OCI-LY3 (cell line): ENCODE measurements at regions not wholly inside any gene's neighbourhood (a gene's known extent, or its start where the extent isn't known, plus 50 kb on each side); places are given as distances from the start of the nearest gene placed in this dataset.
"Not testable (repeated sequence)": the region's sequence is repeated elsewhere in the genome, so short reads cannot be mapped to it uniquely, and the experiment has no call there.

Experiments
- H2AFZ ChIP-seq: fragments of 200-600, 300-600 bp; shearing (Covaris generic); 2 replicates; pipeline ENCODE4 v1.6.0; 2014; ENCODE audit warnings: antibody characterized with exemption, low read depth, low read length
- H3K27ac ChIP-seq: fragments of 200-600, 300-600 bp; sonication (generic); 2 replicates; pipeline ENCODE4 v1.5.1; 2014; ENCODE audit warnings: mild to moderate bottlenecking, low read length, moderate library complexity, mixed read lengths
- H3K27me3 ChIP-seq: fragments of 200-600, 300-600 bp; sonication (generic); 2 replicates; pipeline ENCODE4 v1.6.1; 2014; ENCODE audit warnings: low read depth, low read length, mixed read lengths
- H3K36me3 ChIP-seq: fragments of 200-600, 300-600 bp; sonication (generic); replicated peaks from 2 replicates; pipeline ENCODE3; 2014; ENCODE audit warnings: low read depth, low read length, mixed read lengths
- H3K4me1 ChIP-seq: fragments of 300-600, 200-600 bp; sonication (generic); 2 replicates; pipeline ENCODE4 v1.6.1; 2014; ENCODE audit warnings: low read length, mixed read lengths
- H3K4me2 ChIP-seq: fragments of 200-600, 300-600 bp; sonication (generic); 2 replicates; pipeline ENCODE4 v1.6.1; 2014; ENCODE audit warnings: low read length, mixed read lengths
- H3K4me3 ChIP-seq: fragments of 300-600, 200-600 bp; sonication (generic); 2 replicates; pipeline ENCODE4 v1.5.1; 2014; ENCODE audit warnings: antibody characterized with exemption, mild to moderate bottlenecking, low read length, moderate library complexity
- H3K79me2 ChIP-seq: fragments of 300-600, 200-600 bp; shearing (Covaris generic); 2 replicates; pipeline ENCODE4 v1.6.1; 2014; ENCODE audit warnings: mild to moderate bottlenecking, low read length, mixed read lengths
- H3K9ac ChIP-seq: fragments of 300-600, 200-600 bp; shearing (Covaris generic); 2 replicates; pipeline ENCODE4 v1.6.0; 2014; ENCODE audit warnings: mild to moderate bottlenecking, low read length, moderate library complexity
- H3K9me3 ChIP-seq: fragments of 200-600, 300-600 bp; shearing (Covaris generic); 2 replicates; pipeline ENCODE4 v1.6.1; 2014; ENCODE audit warnings: low read length, mixed read lengths; ENCODE audit not compliant: insufficient read depth
- H4K20me1 ChIP-seq: fragments of 200-600, 300-600 bp; sonication (generic); 2 replicates; pipeline ENCODE4 v1.6.1; 2016; ENCODE audit warnings: low read length, mixed read lengths; ENCODE audit not compliant: insufficient read depth
- EZH2phosphoT487 ChIP-seq: fragments of 200-600 bp; shearing (Covaris generic); IDR thresholded peaks from 2 replicates; pipeline ENCODE4 v1.6.1; 2018; ENCODE audit warnings: antibody characterized with exemption, mixed run types, low read depth
- TF ChIP-seq, protein P1 (sequence below): fragments of 200-600, 300-600 bp; sonication (generic); IDR thresholded peaks from 2 replicates; pipeline ENCODE4 v1.5.1; 2014; ENCODE audit warnings: antibody characterized with exemption, low read length, low read depth

DNA sequence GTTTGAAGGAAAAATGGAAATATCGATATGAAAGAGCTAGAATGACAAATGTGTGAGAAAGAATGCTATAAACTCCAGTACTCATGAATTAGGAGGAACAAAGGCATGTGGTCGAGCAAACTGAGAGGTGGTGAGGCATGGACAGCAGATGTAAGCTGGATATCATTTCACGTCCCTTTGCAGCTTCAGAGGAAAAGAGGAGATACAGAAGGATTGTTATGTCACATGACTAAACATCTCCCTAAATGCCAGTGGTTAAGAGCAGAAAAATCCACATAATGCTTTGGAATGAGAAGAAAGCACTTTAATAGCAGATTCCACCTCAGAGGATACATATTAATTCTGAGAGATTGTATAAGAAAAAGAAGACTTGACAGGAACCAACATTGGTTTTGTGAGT is 248.7 kb downstream of the ZIC4 start:
- Histone ChIP-seq H3K27me3 (no peaks in the 10 kb centered on the region), H3K9ac (no peak overlapping the region), H3K27ac (no peak overlapping the region), H3K9me3 (no peaks in the 10 kb centered on the region), H3K4me3 (no peak overlapping the region), H4K20me1 (no peaks in the 10 kb centered on the region), H3K36me3 (no peaks in the 10 kb centered on the region), H2AFZ (peak overlapping the region; percentile 63), H3K4me1 (peaks cover 12% of the 10 kb centered on the region), H3K4me2 (no peak overlapping the region), H3K79me2 (no peaks in the 10 kb centered on the region)
- TF ChIP-seq, protein P1, sequence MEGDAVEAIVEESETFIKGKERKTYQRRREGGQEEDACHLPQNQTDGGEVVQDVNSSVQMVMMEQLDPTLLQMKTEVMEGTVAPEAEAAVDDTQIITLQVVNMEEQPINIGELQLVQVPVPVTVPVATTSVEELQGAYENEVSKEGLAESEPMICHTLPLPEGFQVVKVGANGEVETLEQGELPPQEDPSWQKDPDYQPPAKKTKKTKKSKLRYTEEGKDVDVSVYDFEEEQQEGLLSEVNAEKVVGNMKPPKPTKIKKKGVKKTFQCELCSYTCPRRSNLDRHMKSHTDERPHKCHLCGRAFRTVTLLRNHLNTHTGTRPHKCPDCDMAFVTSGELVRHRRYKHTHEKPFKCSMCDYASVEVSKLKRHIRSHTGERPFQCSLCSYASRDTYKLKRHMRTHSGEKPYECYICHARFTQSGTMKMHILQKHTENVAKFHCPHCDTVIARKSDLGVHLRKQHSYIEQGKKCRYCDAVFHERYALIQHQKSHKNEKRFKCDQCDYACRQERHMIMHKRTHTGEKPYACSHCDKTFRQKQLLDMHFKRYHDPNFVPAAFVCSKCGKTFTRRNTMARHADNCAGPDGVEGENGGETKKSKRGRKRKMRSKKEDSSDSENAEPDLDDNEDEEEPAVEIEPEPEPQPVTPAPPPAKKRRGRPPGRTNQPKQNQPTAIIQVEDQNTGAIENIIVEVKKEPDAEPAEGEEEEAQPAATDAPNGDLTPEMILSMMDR = no peak
- no peak for TF ChIP-seq EZH2phosphoT487

DNA sequence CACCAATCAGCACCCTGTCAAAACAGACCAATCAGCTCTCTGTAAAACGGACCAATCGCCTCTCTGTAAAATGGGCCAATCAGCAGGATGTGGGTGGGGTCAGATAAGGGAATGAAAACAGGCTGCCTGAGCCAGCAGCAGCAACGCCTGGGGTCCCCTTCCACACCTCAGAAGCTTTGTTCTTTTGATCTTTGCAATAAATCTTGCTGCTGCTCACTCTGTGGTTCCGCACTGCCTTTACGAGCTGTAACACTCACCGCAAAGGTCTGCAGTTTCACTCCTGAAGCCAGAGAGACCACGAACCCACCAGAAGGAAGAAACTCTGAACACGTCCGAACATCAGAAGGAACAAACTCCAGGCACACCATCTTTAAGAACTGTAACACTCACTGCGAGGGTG is 251.4 kb downstream of the ZIC4 start:
- H3K4me3 ChIP-seq, H3K4me2 ChIP-seq: not testable (repeated sequence)

DNA sequence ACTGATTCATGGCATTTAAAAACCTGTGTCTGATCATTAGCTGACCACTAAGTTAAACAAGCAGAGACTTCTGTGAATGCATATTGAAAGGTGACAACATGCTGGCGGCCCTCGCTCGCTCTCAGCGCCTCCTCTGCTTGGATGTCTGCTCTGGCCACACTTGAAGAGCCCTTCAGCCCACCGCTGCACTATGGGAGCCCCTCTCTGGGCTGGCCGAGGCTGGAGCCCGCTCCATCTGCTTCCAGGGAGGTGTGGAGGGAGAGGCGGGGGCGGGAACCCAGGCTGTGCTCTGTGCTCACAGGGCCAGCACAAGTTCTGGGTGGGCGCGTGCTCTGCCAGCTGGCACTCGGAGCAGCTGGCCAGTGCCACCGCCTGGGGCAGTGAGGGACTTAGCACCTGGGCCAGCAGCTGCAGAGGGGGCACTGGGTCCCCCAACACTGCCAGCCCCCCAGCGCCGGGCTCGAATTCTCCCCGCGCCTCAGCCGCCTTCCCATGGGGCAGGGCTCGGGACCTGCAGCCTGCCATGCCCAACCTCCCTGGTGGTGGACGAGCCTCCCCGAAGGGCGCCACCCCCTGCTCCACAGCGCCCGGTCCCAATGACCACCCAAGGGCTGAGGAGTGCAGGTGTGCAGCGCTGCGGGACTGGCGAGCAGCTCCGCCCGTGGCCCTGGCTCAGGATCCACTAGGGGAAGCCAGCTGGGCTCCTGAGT is 252.4 kb downstream of the ZIC4 start:
- Histone ChIP-seq H3K9me3 (no peaks in the 10 kb centered on the region), H4K20me1 (no peaks in the 10 kb centered on the region), H3K36me3 (no peaks in the 10 kb centered on the region), H3K79me2 (no peaks in the 10 kb centered on the region), H2AFZ (no peak overlapping the region), H3K27me3 (no peaks in the 10 kb centered on the region), H3K4me2 (no peak overlapping the region), H3K27ac (no peak overlapping the region), H3K9ac (no peak overlapping the region), H3K4me1 (peaks cover 3% of the 10 kb centered on the region), H3K4me3 (no peak overlapping the region)
- TF ChIP-seq EZH2phosphoT487 = no peak
- TF ChIP-seq, protein P1 = no peak

More for the DNA sequence above, 251.4 kb downstream of the ZIC4 start:
- not testable (repeated sequence) for H3K4me1 ChIP-seq, H3K9ac ChIP-seq, H2AFZ ChIP-seq, H3K9me3 ChIP-seq, H3K27ac ChIP-seq, H4K20me1 ChIP-seq, H3K79me2 ChIP-seq, H3K36me3 ChIP-seq, H3K27me3 ChIP-seq

DNA sequence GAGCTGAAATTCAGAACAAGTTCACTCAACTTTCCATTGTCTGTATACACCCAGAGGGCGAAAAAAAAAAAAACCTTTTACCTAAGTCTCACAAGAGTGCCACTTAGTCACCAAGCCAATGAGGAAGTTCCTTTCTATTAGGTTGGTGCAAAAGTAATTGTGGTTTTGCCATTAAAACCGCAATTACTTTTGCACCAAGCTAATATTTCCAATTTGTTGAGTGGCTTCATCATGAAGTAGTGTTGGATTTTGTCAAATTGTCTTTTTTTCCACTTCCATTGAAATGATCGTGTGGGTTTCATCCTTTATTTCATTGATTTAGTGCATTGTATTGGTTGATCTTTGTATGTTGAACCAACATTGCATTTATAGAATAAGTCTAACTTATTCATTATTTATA is 253.9 kb downstream of the ZIC4 start:
- Histone ChIP-seq H3K4me3 (no peak overlapping the region), H3K27ac (no peak overlapping the region), H3K9ac (no peak overlapping the region), H3K79me2 (no peaks in the 10 kb centered on the region), H2AFZ (no peak overlapping the region), H4K20me1 (no peaks in the 10 kb centered on the region), H3K4me1 (no peaks in the 10 kb centered on the region), H3K9me3 (no peaks in the 10 kb centered on the region), H3K27me3 (no peaks in the 10 kb centered on the region), H3K36me3 (no peaks in the 10 kb centered on the region), H3K4me2 (no peak overlapping the region)
- TF ChIP-seq, protein P1 = no peak
- no peak for TF ChIP-seq EZH2phosphoT487
